PFSK-1 (cell line): ENCODE measurements at regions not wholly inside any gene's neighbourhood (a gene's known extent, or its start where the extent isn't known, plus 50 kb on each side); places are given as distances from the start of the nearest gene placed in this dataset.

Source experiments
- FOXP2 ChIP-seq: optimal IDR thresholded peaks from 2 replicates; pipeline ENCODE3; 2011; ENCODE audit warnings: borderline replicate concordance, control low read depth, inconsistent platforms; ENCODE audit not compliant: insufficient read depth; ENCODE audit errors: extremely low read length, extremely low read depth
- POLR2AphosphoS5 ChIP-seq: IDR thresholded peaks from 2 replicates; pipeline ENCODE4 v1.6.1; 2012; ENCODE audit warnings: low read depth, mild to moderate bottlenecking, control low read depth, low read length, moderate library complexity
- TAF1 ChIP-seq: IDR thresholded peaks from 2 replicates; pipeline ENCODE4 v1.6.1; 2012; ENCODE audit warnings: low read length, control low read depth, borderline replicate concordance; ENCODE audit not compliant: insufficient read depth
- TF ChIP-seq, protein P1 (sequence below), 2 experiments: IDR thresholded peaks; 2 replicates each; pipeline versions ENCODE4 v1.6.1 to v1.8.0; 2011 to 2012; ENCODE audit warnings: low read depth in 2 of 2, low read length in 2 of 2, control low read depth in 1 of 2, inconsistent platforms in 1 of 2, mild to moderate bottlenecking in 1 of 2, moderate library complexity in 1 of 2; ENCODE audit not compliant: insufficient read depth in 1 of 2

DNA sequence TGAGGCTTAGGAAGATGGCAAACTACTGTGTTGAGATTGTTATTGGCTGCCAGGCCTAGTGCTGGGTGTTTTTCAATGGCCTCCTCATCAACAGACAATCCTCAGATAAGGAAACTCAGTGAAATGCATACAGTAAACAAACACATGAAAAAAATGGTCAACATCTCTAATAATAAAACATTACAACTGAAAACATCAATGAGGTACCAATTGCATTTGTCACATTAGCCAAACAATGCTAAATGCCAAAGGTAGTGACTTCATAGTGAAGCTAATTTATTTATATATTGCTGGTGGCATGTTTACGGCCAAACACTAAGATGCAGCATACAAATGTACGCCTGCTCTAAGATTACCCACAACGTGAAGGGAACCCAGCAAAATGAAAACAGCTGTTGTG lies 224.0 kb upstream of the UBL3 start:
- TF ChIP-seq, protein P1, sequence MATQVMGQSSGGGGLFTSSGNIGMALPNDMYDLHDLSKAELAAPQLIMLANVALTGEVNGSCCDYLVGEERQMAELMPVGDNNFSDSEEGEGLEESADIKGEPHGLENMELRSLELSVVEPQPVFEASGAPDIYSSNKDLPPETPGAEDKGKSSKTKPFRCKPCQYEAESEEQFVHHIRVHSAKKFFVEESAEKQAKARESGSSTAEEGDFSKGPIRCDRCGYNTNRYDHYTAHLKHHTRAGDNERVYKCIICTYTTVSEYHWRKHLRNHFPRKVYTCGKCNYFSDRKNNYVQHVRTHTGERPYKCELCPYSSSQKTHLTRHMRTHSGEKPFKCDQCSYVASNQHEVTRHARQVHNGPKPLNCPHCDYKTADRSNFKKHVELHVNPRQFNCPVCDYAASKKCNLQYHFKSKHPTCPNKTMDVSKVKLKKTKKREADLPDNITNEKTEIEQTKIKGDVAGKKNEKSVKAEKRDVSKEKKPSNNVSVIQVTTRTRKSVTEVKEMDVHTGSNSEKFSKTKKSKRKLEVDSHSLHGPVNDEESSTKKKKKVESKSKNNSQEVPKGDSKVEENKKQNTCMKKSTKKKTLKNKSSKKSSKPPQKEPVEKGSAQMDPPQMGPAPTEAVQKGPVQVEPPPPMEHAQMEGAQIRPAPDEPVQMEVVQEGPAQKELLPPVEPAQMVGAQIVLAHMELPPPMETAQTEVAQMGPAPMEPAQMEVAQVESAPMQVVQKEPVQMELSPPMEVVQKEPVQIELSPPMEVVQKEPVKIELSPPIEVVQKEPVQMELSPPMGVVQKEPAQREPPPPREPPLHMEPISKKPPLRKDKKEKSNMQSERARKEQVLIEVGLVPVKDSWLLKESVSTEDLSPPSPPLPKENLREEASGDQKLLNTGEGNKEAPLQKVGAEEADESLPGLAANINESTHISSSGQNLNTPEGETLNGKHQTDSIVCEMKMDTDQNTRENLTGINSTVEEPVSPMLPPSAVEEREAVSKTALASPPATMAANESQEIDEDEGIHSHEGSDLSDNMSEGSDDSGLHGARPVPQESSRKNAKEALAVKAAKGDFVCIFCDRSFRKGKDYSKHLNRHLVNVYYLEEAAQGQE (IDR thresholded peaks at IDR 0.05; ENCODE audit: insufficient read depth in 1 of 2, low read depth in 2 of 2, low read length in 2 of 2) = no peak
- no peak for TF ChIP-seq TAF1
- TF ChIP-seq POLR2AphosphoS5 = no peak
- TF ChIP-seq FOXP2 = no peak
